T-helper 2 cell treated with Interferon-gamma antibody and Interleukin-4, amounts not matched to agents 5 μg/mL and 100 μg/mL, for 36 hours (primary cell): ENCODE measurements at regions not wholly inside any gene's neighbourhood (a gene's known extent, or its start where the extent isn't known, plus 50 kb on each side); places are given as distances from the start of the nearest gene placed in this dataset.
"Not testable (repeated sequence)": the region's sequence is repeated elsewhere in the genome, so short reads cannot be mapped to it uniquely, and the experiment has no call there.

Experiments
- DNase-seq: peaks from one replicate; pipeline ENCODE4 v3.0.0; 2021; ENCODE audit warnings: low spot score
- H3K27ac Mint-ChIP-seq: one replicate; pipeline ENCODE4 v1.8.0; 2021; ENCODE audit warnings: mild to moderate bottlenecking, mixed read lengths
- H3K27me3 Mint-ChIP-seq: one replicate; pipeline ENCODE4 v1.8.0; 2021; ENCODE audit warnings: low read depth, mixed read lengths
- H3K36me3 Mint-ChIP-seq: one replicate; pipeline ENCODE4 v1.8.0; 2021; ENCODE audit warnings: low read depth, mixed read lengths
- H3K4me1 Mint-ChIP-seq: one replicate; pipeline ENCODE4 v1.8.0; 2021; ENCODE audit warnings: low read depth, mixed read lengths
- H3K4me3 Mint-ChIP-seq: one replicate; pipeline ENCODE4 v1.8.0; 2022; ENCODE audit warnings: mild to moderate bottlenecking, moderate library complexity, mixed read lengths
- H3K9me3 Mint-ChIP-seq: one replicate; pipeline ENCODE4 v1.8.0; 2021; ENCODE audit warnings: mixed read lengths

DNA sequence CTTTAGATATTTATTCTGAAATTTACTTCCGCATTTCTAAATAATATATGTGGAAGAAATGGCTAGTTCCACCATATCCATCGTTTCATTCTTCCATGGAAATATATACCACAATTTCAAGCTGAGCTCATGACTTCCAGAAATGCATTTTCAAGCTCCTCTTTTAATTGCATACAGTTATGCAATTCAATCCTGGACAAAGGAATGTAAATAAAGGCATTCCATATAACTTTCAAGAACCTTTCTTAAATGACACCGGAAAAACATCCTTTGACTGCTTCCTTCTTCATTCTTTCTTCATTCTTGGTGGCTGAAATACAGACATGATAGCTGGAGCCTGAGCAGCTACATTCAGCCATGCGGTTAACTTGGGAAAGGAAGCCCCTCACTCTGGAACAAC lies 185.2 kb upstream of the GADL1 start:
- Mint-ChIP-seq H3K4me1 (peaks cover 16% of the 10 kb centered on the region), H3K36me3 (no peaks in the 10 kb centered on the region), H3K27me3 (no peaks in the 10 kb centered on the region), H3K27ac (no peak overlapping the region), H3K9me3 (no peaks in the 10 kb centered on the region), H3K4me3 (no peak overlapping the region)
- no peak for DNase-seq

DNA sequence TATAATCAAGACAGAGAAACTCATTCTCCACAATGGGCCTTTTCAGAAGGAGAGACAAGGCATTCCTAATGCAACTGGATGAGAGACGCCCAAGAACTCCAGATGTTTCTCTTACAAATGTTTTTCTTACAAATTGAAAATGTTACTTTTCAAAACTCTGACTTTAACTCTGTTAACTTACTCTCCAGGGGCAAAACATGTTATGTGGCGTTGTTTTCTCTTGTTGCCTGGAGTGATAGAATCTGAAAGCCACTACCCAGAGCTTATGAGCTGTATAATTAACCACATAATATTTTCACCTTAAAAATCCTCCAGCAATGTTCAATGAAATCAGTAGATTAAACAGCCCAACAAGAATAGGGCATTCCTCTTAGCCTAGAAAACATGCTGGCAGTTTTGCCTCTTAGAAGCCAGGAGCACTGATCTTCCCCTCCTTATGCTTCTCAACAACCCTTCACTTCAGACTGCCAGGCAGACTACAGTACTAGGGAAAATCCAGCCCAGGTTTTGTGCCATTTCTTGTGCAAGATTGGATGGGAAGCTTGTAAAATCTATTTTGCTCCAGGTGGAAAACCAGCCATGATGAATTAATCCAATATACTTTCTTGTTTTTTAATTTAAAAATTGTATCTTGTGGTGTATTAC lies 186.7 kb upstream of the GADL1 start:
- H3K27ac Mint-ChIP-seq, result no peak overlapping the region
- DNase-seq, result no peak
- no peaks in the 10 kb centered on the region for H3K9me3 Mint-ChIP-seq
- H3K36me3 Mint-ChIP-seq, result no peaks in the 10 kb centered on the region
- H3K4me3 Mint-ChIP-seq, result no peak overlapping the region
- H3K27me3 Mint-ChIP-seq, result no peaks in the 10 kb centered on the region
- H3K4me1 Mint-ChIP-seq, result peaks cover 15% of the 10 kb centered on the region

DNA sequence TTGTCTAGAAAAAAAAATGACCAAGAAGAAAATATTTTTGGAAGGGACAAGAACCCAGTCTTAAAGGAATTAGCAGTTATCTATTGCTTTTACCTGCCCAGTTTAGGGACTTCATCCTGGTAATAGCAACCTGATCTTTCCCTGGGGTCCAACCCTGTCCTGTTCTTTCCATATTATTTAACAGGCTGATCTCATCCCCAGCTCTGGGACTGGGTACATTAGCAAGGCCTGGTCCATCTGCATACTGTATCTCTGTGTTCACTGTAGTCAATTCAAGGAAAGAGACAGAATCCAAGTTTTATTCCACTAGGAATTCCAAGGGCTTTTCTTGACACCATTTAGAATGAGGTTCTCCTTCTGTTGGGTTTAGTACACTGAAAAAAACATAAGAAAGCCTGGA lies 191.7 kb upstream of the GADL1 start:
- DNase-seq, result no peak
- Mint-ChIP-seq H3K27ac (no peak overlapping the region), H3K36me3 (no peaks in the 10 kb centered on the region), H3K9me3 (no peaks in the 10 kb centered on the region), H3K4me1 (no peaks in the 10 kb centered on the region), H3K27me3 (no peaks in the 10 kb centered on the region), H3K4me3 (no peak overlapping the region)

DNA sequence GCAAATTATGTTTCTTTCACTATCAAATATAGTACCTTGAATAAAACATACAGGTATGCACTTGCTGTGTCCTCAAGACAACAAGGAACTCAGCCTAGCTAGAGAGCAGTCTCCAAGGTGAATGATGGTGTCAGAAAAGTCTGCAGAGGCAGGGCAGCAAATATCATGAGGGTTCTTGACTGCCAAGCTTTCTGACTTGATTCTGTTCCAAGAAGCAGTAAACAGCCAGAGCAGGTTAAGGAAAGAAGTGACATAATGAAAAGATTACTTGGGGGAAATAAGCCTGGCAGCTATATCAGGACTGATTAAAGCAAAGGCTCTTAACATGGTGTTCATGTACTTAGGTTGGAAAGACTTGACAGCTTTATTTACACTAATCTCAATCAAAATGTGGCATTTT lies 192.2 kb upstream of the GADL1 start:
- Mint-ChIP-seq H3K4me1 (no peaks in the 10 kb centered on the region), H3K9me3 (no peaks in the 10 kb centered on the region), H3K36me3 (no peaks in the 10 kb centered on the region), H3K27me3 (no peaks in the 10 kb centered on the region), H3K4me3 (no peak overlapping the region), H3K27ac (no peak overlapping the region)
- no peak for DNase-seq

DNA sequence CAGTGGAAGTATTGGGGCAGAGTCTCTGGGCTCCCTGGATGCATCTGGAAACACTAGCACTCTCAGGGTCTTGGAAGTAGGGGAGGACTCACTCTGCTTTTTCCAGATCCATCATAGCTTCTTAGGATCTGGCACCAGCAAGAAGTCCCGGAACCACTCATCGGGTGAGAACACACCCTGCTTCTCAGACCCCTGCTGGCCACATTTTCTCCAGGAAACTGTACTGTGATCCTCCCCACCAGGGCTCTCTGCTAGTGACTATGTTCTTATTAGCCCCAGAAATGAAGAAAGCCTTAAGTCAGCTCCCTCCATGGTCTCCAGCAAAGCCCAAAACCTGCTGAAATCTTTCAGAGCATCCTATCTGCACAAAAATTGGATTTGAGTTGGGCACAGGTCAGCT lies 197.3 kb upstream of the GADL1 start:
- no peak for DNase-seq
- Mint-ChIP-seq H3K4me1 (peaks cover 5% of the 10 kb centered on the region), H3K9me3 (no peaks in the 10 kb centered on the region), H3K36me3 (no peaks in the 10 kb centered on the region), H3K27me3 (no peaks in the 10 kb centered on the region), H3K4me3 (no peak overlapping the region), H3K27ac (no peak overlapping the region)

DNA sequence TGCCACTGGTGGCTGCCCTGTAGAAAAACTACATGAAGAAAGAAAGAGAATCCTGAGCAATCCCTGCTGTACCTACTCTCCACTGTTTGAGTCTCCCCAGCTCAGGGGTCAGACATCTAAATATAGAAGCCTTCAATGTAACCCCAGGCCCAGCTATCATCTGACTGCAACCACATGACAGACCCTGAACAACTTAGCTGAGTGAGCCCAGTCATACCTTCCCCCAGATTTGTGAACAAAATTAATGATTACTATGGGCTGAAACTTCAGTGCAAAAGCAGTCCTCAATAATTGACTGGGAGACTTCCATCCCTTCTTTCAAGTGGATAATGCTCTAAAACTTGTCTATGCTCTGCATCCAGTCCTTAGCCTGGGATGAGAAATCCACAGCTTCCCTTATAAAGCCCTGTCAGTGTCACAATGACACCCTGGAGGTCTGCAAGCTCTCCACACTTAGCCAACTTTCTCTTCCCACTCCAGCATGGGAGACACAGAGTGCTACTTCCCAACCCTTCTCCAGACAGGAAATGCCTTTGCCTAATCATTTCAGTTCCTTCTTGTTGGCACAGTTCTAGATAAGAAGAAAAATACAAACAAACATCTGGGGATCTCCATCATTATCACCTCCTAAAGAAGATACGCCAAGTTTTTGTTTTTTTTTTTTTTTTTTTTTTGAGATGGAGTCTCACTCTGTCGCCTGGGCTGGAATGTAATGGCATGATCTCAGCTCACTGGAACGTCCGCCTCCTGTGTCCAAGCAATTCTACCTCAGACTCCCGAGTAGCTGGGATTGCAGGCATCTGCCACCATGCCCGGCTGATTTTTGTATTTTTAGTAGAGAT lies 198.5 kb upstream of the GADL1 start:
- Mint-ChIP-seq H3K27ac (no peak overlapping the region), H3K4me1 (peaks cover 10% of the 10 kb centered on the region), H3K9me3 (no peaks in the 10 kb centered on the region), H3K4me3 (no peak overlapping the region), H3K27me3 (peaks cover 3% of the 10 kb centered on the region), H3K36me3 (no peaks in the 10 kb centered on the region)
- no peak for DNase-seq

DNA sequence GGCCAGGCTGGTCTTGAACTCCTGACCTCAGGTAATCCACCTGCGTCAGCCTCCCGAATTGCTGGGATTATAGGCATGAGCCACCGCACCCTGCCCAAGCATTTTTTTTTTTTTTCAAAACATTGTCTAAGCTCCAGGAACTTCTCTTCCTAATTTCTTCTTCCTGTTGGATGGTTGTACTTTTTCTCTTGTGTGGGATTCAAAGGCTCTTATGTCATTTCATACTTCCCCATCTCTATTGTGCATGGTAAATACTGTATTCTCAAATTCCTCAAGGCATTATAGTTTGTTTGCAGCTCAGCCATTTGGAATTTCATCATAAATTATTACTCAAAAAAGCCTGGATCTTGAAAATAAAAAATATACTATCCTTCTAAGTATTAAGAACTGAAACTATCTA lies 199.1 kb upstream of the GADL1 start:
- peaks cover 3% of the 10 kb centered on the region for H3K27me3 Mint-ChIP-seq
- H3K4me3 Mint-ChIP-seq, result no peak overlapping the region
- DNase-seq, result no peak
- H3K9me3 Mint-ChIP-seq, result no peaks in the 10 kb centered on the region
- H3K4me1 Mint-ChIP-seq, result peaks cover 10% of the 10 kb centered on the region
- H3K27ac Mint-ChIP-seq, result no peak overlapping the region
- H3K36me3 Mint-ChIP-seq, result no peaks in the 10 kb centered on the region

DNA sequence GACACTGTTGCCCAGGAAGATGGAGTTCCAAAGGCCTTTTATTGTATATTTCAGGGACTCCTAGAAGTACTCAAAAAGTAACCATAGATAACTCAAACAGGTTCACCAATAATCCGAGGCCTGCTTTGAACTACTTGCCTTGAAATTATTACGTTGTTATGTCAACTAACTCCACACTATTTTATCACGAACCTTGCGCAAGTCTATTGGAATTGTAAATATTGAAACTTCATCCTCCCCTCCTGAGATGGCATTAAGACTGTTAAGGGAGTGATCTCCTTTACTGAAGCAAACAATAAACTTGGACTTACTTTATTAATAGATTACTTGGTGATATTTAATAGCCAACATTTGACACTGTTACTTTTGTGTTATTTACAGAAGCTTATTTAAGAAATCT lies 199.6 kb upstream of the GADL1 start:
- no peak for DNase-seq
- Mint-ChIP-seq H3K27me3 (peaks cover 3% of the 10 kb centered on the region), H3K4me1 (peaks cover 10% of the 10 kb centered on the region), H3K27ac (no peak overlapping the region), H3K9me3 (no peaks in the 10 kb centered on the region), H3K4me3 (no peak overlapping the region), H3K36me3 (no peaks in the 10 kb centered on the region)

DNA sequence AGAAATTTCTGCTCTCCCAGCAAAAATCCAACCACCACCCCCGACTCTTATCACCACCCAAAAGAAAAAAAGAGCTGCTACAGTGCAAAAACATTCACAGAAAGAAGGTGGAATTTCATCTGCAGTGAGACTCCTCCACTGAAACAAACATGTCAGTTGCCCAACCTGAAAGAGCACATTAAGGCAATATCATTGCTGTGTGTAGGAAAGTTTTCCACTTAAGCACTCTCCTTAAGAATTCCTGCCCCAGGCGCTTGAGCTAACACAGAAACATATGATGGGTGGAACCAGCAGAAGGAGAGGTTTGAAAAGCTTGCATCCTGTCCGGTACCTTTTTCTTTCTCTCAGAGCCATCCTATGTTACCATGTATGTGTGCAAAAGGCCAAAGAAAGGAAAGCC lies 200.8 kb upstream of the GADL1 start:
- peaks cover 3% of the 10 kb centered on the region for H3K27me3 Mint-ChIP-seq
- no peaks in the 10 kb centered on the region for H3K9me3 Mint-ChIP-seq
- no peaks in the 10 kb centered on the region for H3K36me3 Mint-ChIP-seq
- H3K27ac Mint-ChIP-seq, result no peak overlapping the region
- no peak overlapping the region for H3K4me3 Mint-ChIP-seq
- H3K4me1 Mint-ChIP-seq, result peaks cover 10% of the 10 kb centered on the region
- no peak for DNase-seq

DNA sequence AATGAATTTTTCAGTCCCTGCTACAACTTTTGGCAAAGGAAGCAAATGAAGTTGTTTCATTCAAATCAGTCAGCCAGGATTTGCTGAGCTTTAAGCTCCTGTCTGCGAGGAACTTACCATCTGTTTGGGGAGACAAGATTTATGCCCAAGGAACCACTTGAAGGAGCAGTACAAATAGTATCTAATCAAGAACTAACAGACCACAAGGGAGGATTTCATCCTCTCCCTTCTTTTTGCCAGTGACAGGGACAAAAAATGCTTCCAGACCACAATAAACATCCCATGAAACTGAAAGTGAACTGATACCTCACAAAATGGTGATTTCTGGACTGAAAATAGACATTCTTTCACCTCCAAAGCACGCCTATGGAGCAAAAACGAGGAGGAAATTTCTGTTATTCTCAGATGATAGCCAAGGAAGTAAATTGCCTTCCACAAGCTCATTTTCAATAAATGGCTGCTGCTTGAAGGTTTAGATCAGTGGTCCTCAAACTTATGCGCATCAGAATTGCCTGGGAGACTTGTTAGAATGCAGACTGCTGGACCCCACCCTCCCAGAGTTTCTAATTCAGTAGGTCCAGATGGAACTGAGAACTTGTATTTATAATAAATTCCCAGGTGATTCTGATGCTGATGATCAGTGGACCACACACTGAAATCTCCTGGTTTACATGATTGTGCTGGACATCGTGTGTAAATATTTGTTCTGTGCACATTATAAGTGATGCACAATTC lies 202.4 kb upstream of the GADL1 start:
- no peak for DNase-seq
- Mint-ChIP-seq H3K27me3 (peaks cover 3% of the 10 kb centered on the region), H3K36me3 (no peaks in the 10 kb centered on the region), H3K9me3 (peaks cover under 1% of the 10 kb centered on the region), H3K27ac (no peak overlapping the region), H3K4me1 (peaks cover 10% of the 10 kb centered on the region), H3K4me3 (no peak overlapping the region)

DNA sequence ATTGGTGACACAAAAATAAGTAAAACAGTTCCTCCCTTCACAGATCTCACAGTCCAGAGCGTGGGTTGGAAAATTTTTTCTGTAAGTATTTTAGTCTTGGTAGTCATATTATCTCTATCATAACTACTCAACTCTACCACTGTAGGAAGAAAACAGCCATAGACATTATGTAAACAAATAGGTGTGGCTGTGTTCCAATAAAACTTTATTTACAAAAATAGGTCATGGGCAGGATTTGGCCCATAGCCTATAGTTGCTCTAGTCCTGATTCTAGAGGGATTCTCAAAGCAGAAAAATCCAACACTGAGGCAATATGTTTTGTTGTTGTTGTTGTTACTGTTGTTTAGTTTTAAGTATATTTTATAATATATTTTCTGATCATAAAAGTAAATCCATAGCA lies 206.1 kb upstream of the GADL1 start:
- H3K27me3 Mint-ChIP-seq, result peaks cover 5% of the 10 kb centered on the region
- H3K9me3 Mint-ChIP-seq, result peaks cover 4% of the 10 kb centered on the region
- DNase-seq, result no peak
- no peak overlapping the region for H3K4me3 Mint-ChIP-seq
- no peaks in the 10 kb centered on the region for H3K36me3 Mint-ChIP-seq
- H3K27ac Mint-ChIP-seq, result no peak overlapping the region
- peaks cover 11% of the 10 kb centered on the region for H3K4me1 Mint-ChIP-seq

DNA sequence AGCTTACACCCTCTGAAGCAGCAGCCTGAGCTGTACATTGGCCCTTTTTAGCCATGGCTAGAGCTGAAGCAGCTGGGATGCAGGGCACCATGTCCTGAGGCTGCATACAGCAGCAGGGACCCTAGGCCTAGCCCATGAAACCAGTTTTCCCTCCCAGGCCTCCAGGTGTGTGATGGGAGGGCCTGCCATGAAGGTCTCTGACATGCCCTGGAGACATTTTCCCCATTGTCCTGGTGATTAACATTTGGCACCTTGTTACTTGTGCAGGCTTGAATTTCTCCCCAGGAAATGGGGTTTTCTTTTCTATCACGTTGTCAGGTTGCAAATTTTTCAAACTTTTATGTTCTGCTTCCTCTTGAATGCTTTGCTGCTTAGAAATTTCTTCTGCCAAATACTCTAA lies 206.8 kb upstream of the GADL1 start:
- H3K4me1 Mint-ChIP-seq, result peaks cover 18% of the 10 kb centered on the region
- not testable (repeated sequence) for H3K27ac Mint-ChIP-seq, H3K36me3 Mint-ChIP-seq, H3K27me3 Mint-ChIP-seq, DNase-seq, H3K4me3 Mint-ChIP-seq, H3K9me3 Mint-ChIP-seq

DNA sequence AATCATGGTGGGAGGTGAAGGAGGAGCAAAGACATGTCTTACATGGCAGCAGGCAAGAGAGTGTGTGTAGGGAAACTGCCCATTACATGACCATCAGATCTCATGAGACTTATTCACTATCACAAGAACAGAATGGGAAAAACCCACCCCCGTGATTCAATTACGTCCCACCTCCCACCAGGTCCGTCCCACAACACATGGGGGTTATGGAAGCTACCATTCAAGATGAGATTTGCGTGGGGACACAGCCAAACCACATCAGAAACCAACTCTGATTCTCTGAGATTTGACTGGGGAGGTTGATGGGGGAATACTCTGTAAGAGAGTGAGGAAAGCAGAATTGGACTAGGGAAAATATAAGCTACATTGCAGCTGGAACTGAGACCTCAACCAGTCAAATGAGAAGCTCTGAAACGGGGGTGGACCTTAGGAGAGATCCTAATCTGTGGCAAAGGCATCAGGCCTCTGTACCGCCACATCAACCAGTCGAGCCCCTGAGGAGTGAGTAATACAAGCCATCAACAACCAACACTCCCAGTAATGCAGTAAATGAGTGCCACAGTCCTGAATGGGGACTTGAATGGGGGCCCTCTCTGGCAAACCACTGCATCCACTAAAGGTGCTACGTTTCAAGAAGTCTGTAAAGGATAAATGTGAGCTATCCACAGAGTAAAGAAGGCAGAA lies 207.9 kb upstream of the GADL1 start:
- no peak overlapping the region for H3K27ac Mint-ChIP-seq
- peaks cover 2% of the 10 kb centered on the region for H3K27me3 Mint-ChIP-seq
- H3K4me1 Mint-ChIP-seq, result peaks cover 16% of the 10 kb centered on the region
- DNase-seq, result peak; percentile 62
- peaks cover 4% of the 10 kb centered on the region for H3K9me3 Mint-ChIP-seq
- no peak overlapping the region for H3K4me3 Mint-ChIP-seq
- no peaks in the 10 kb centered on the region for H3K36me3 Mint-ChIP-seq

DNA sequence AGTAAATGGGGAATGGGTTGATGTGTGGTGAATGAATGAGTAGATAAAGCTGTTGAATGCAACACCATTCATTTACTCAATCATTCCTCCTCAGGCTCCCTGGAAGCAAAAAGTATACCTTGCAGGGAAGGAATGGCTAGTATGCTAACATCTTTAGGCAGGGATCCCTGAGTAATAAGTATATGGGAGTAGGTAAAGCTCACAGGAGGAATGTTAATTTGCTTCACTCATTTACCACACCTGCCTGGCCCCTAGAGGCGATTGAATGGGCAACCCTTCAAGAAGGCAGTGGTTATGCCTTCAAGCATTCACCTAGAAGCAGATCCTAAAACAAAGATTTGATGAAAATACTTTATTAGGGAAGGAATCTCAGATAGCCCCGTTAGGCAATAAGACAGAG lies 208.7 kb upstream of the GADL1 start:
- no peak for DNase-seq
- H3K27ac Mint-ChIP-seq, result no peak overlapping the region
- peaks cover 1% of the 10 kb centered on the region for H3K36me3 Mint-ChIP-seq
- peaks cover 16% of the 10 kb centered on the region for H3K4me1 Mint-ChIP-seq
- H3K9me3 Mint-ChIP-seq, result peaks cover 4% of the 10 kb centered on the region
- peaks cover 2% of the 10 kb centered on the region for H3K27me3 Mint-ChIP-seq
- no peak overlapping the region for H3K4me3 Mint-ChIP-seq
